ENCODE measurements at regions not wholly inside any gene's neighbourhood (a gene's known extent, or its start where the extent isn't known, plus 50 kb on each side); places are given as distances from the start of the nearest gene placed in this dataset.
A peak's percentile ranks its signal among the peaks of the same experiment; 100 is the strongest.
"Not testable (repeated sequence)": the region's sequence is repeated elsewhere in the genome, so short reads cannot be mapped to it uniquely, and the experiment has no call there.

DNA sequence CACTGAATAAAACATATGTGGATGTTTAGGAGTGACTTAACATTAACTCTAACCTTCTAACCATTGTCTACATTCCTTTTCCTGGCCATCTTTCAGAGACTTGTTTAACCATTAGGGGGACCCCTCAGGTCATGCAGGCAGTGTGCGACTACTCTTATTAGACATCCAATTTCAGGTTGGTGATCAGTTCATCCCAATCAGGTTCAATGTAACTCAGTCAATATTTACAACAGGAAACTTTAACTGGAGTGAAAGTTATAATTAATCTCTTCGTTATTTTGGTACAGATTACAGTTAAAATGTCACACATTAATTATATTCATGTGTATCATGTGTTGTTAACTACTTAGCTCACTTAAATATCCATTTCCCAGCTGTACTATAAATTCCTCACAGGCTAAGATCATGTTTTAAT is 68.8 kb upstream of the RGS1 start:
- no peak for DNase-seq (ENCODE audit: low read depth)
- H3K4me3 ChIP-seq (ENCODE audit: low read depth, low read length): no peak overlapping the region
- TF ChIP-seq, protein P1, sequence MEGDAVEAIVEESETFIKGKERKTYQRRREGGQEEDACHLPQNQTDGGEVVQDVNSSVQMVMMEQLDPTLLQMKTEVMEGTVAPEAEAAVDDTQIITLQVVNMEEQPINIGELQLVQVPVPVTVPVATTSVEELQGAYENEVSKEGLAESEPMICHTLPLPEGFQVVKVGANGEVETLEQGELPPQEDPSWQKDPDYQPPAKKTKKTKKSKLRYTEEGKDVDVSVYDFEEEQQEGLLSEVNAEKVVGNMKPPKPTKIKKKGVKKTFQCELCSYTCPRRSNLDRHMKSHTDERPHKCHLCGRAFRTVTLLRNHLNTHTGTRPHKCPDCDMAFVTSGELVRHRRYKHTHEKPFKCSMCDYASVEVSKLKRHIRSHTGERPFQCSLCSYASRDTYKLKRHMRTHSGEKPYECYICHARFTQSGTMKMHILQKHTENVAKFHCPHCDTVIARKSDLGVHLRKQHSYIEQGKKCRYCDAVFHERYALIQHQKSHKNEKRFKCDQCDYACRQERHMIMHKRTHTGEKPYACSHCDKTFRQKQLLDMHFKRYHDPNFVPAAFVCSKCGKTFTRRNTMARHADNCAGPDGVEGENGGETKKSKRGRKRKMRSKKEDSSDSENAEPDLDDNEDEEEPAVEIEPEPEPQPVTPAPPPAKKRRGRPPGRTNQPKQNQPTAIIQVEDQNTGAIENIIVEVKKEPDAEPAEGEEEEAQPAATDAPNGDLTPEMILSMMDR (IDR thresholded peaks at IDR 0.05; ENCODE audit: control insufficient read depth, extremely low read depth, insufficient read depth): peak; percentile 29

DNA sequence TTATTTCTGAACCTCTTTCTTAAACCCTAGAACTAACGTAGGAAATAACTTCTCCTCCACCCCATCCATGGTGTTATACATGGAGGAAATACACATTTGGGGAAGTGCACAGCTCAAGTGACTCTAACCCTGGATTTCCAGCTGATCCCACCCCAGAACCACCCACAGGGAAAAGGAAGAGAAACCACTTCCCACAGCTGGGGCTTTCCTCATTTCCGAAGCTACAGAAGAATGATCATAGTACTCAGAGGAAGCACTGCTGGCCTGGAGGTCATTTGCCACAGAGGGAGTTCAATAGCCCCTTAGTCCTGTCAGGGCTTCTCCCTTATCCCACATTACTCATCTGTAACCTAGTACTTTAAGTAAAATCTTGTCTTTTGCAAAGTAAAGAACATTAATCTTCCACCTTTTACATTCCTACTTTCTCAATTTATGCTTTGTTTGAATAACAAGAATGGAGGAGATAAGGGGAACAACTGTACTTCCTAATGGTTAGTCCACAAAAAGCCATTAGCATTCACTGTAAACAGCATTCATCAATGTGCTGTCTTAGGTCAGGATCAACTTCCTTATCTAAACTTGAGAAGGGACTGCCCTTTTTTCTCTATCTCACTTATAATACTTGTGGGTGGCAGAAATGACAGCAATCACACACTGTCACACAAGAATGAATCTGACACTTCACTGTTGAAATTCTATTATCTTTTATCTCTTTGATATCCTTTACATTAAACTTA is 63.0 kb upstream of the RGS1 start:
- H3K4me3 ChIP-seq (ENCODE audit: low read depth, low read length): no peak overlapping the region
- TF ChIP-seq, protein P1 (IDR thresholded peaks at IDR 0.05; ENCODE audit: control insufficient read depth, extremely low read depth, insufficient read depth): no peak
- DNase-seq (ENCODE audit: low read depth): no peak

DNA sequence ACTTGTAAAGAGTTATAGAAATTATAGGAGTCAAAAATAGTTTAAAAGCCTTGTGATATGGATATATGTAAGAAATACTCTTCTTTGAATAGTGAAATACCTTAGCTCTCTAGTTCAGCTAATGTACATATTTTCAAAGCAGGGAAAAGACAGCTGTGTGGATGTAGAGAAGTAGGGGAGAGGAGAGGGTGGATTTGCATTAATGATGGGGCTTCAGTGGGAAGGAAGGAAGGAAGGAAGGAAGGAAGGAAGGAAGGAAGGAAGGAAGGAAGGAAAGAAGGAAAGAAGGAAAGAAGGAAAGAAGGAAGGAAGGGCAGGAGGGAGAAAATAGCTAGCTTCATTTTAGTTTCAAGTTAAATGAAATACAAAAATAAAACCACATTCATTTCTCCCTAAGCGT is 62.4 kb upstream of the RGS1 start:
- TF ChIP-seq, protein P1 (IDR thresholded peaks at IDR 0.05; ENCODE audit: control insufficient read depth, extremely low read depth, insufficient read depth): no peak
- no peak overlapping the region for H3K4me3 ChIP-seq (ENCODE audit: low read depth, low read length)
- no peak for DNase-seq (ENCODE audit: low read depth)

DNA sequence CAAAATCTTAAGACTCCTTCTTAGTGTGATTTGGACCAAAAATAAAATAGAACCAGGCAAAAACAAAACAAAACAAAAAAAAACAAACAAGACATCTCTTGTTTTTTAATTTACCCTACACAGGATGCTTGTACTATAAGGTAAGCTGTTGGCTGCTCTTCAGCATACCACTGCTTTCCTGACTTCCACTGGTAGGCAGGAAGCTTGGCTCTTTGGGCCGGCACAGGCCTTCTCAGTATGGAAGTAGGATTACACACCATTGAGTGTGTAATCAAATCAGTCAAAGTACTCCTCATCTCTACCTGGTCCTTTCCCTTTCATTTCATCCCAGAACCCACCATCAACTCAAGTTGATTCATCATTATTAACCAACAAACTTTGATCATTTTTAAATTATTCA is 61.9 kb upstream of the RGS1 start:
- H3K4me3 ChIP-seq (ENCODE audit: low read depth, low read length): no peak overlapping the region
- TF ChIP-seq, protein P1 (IDR thresholded peaks at IDR 0.05; ENCODE audit: control insufficient read depth, extremely low read depth, insufficient read depth): no peak
- DNase-seq (ENCODE audit: low read depth): no peak

DNA sequence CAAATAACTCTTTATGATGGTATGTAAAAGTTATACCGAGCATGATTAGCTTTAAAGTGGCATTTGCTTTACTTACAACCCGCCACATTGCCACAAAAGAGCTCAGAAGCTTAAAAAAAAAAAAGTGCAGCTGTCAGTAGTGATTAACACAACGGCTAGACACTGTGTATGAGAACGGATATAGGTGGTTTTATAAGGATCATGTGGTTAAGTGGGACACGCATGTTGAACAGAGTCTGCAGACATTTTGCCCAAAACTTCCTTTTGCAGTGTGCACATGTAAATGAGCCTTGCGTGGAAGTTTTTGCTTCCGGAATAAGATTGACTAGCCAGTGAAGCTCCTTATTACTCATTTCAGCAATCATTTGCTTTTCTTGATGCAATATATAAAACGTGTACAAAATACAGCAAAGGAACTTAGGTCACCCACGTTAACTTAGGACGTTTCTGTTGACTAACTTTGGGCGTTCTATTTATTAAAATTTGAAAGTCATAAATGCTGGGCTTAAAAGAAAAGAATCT is 58.7 kb upstream of the RGS1 start:
- TF ChIP-seq, protein P1 (IDR thresholded peaks at IDR 0.05; ENCODE audit: control insufficient read depth, extremely low read depth, insufficient read depth): no peak
- H3K4me3 ChIP-seq (ENCODE audit: low read depth, low read length): no peak overlapping the region
- no peak for DNase-seq (ENCODE audit: low read depth)

DNA sequence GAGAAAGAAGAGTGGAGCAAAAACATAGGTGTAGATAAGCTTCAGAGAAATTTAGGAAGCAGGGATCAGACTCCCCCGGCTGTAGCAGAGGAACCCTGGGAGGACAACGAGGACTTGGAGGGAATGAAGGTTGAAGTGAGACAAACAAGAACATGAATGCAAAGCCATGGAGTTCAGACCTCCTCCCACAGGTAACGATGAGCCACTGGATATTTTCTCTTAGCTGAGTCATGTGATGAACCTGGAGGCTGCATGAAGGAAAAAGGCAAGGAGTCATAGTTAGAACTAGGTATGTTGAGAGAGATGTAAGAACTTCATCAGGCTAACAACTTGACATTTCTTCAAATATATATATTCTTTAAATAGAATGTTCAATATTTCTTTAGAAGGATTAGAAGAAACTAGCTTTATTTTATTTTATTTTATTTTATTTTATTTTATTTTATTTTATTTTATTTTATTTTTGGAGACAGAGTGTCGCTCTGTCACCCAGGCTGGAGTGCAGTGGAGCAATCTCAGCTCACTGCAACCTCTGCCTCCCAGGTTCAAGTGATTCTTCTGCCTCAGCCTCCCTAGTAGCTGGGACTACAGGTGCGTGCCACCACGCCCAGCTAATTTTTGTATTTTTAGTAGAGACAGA is 57.7 kb upstream of the RGS1 start:
- H3K4me3 ChIP-seq (ENCODE audit: low read depth, low read length); DNase-seq (ENCODE audit: low read depth): not testable (repeated sequence)

DNA sequence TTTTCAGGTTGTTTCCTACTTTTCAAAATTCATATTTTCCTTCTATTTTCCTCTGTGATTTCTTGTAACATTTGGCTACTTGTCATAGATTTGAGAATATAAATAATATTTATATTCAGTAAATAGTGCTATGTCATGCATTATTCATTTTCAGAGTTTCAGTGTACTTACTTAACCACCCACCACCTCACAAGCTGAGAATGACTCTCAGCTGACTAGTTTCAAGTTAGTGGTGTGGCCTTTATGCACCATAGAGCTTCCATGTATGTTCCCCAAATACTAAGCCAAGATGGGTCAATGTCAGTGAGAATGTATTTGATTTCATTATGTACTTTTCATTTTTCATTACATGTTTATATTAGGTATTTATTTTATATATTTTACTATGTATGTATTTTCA is 56.9 kb upstream of the RGS1 start:
- peak; percentile 34 for DNase-seq (ENCODE audit: low read depth)
- TF ChIP-seq, protein P1 (IDR thresholded peaks at IDR 0.05; ENCODE audit: control insufficient read depth, extremely low read depth, insufficient read depth): no peak

More for the DNA sequence above, 56.9 kb upstream of the RGS1 start:
- no peak overlapping the region for H3K4me3 ChIP-seq (ENCODE audit: low read depth, low read length)

Measured in LNCaP clone FGC (cell line).